Colonic mucosa (tissue), 4 donors: ENCODE measurements at regions not wholly inside any gene's neighbourhood (a gene's known extent, or its start where the extent isn't known, plus 50 kb on each side); places are given as distances from the start of the nearest gene placed in this dataset.

ENCODE experiments used
- DNase-seq: peaks from one replicate; pipeline ENCODE4 v3.0.0-alpha.2; 2020
- H3K27ac ChIP-seq: fragments of 200-600 bp; one replicate; pipeline ENCODE4 v1.8.0; 2021
- H3K27me3 ChIP-seq: fragments of 200-600 bp; one replicate; pipeline ENCODE4 v1.8.0; 2021
- H3K36me3 ChIP-seq: fragments of 200-600 bp; one replicate; pipeline ENCODE4 v1.8.0; 2021
- H3K4me1 ChIP-seq: fragments of 200-600 bp; one replicate; pipeline ENCODE4 v1.8.0; 2021; ENCODE audit warnings: mild to moderate bottlenecking
- H3K4me3 ChIP-seq: fragments of 200-600 bp; one replicate; pipeline ENCODE4 v1.8.0; 2021
- H3K9ac ChIP-seq, 2 donors: one replicate each; pipeline ENCODE4 v1.7.0; 2013; ENCODE audit warnings: control low read depth in 2 of 2, low read depth in 2 of 2, low read length in 2 of 2
- H3K9me3 ChIP-seq: fragments of 200-600 bp; one replicate; pipeline ENCODE4 v1.8.0; 2021
- CTCF ChIP-seq: fragments of 200-600 bp; IDR thresholded peaks from one replicate; pipeline ENCODE4 v1.8.0; 2022; ENCODE audit warnings: antibody characterized with exemption, mild to moderate bottlenecking
- intact Hi-C: fragments of 100-400 bp; cut with DNase I; formaldehyde crosslinking; loops from one replicate; pipeline ENCODE4 v1.14.1; 2022
- donor health status: healthy.
- donor health status: DM: no; HTN: no; CAD: no.
- donor health status: DM: no; HTN: no; CAD: no.

- Histone ChIP-seq H3K9ac (peak overlapping the region in 1 of 2 donors; percentile 29), H3K4me3 (no peak overlapping the region), H3K27ac (no peak overlapping the region), H3K9me3 (no peaks in the 10 kb centered on the region), H3K36me3 (no peaks in the 10 kb centered on the region), H3K27me3 (no peaks in the 10 kb centered on the region), H3K4me1 (peaks cover 10% of the 10 kb centered on the region)
- no peak for DNase-seq
- TF ChIP-seq CTCF = no peak
- intact Hi-C loops = no loop called here
Measured at GRCh38 chr1:201696217-201696761, 132.7 kb upstream of the IPO9 start.

- H3K4me3 ChIP-seq = no peak overlapping the region
- H3K9me3 ChIP-seq = no peaks in the 10 kb centered on the region
- no peak overlapping the region for H3K27ac ChIP-seq
- TF ChIP-seq CTCF = no peak
- no peak for DNase-seq
- H3K4me1 ChIP-seq = peaks cover 10% of the 10 kb centered on the region
- H3K9ac ChIP-seq = no peak overlapping the region
- no peaks in the 10 kb centered on the region for H3K27me3 ChIP-seq
- no peaks in the 10 kb centered on the region for H3K36me3 ChIP-seq
- intact Hi-C loops = no loop called here
Measured at GRCh38 chr1:201697174-201697573, 131.8 kb upstream of the IPO9 start.

GRCh38 chr1:201701831-201702230, 127.1 kb upstream of the IPO9 start:
- DNase-seq = no peak
- no peaks in the 10 kb centered on the region for H3K36me3 ChIP-seq
- H3K9me3 ChIP-seq = no peaks in the 10 kb centered on the region
- TF ChIP-seq CTCF = no peak
- no peak overlapping the region for H3K9ac ChIP-seq
- H3K27me3 ChIP-seq = no peaks in the 10 kb centered on the region
- no peak overlapping the region for H3K4me3 ChIP-seq
- no peak overlapping the region for H3K27ac ChIP-seq
- peaks cover 5% of the 10 kb centered on the region for H3K4me1 ChIP-seq
- intact Hi-C loops = no loop called here

GRCh38 chr1:201702936-201703335, 126.0 kb upstream of the IPO9 start:
- peak overlapping the region; percentile 53 for H3K27ac ChIP-seq

GRCh38 chr1:201703621-201704438, 125.1 kb upstream of the IPO9 start:
- Histone ChIP-seq H3K27me3 (no peaks in the 10 kb centered on the region), H3K9me3 (no peaks in the 10 kb centered on the region), H3K9ac (peak overlapping the region in 1 of 2 donors; percentile 51), H3K36me3 (no peaks in the 10 kb centered on the region), H3K4me1 (peaks cover 5% of the 10 kb centered on the region), H3K4me3 (no peak overlapping the region), H3K27ac (peak overlapping the region; percentile 53)
- peak; percentile 97 for TF ChIP-seq CTCF
- intact Hi-C loops = loop anchor here (1.0 kb wide), 1 partner anchor 145 kb away; no protein-coding TSS in a partner anchor
- DNase-seq = peak; percentile 85

More at GRCh38 chr1:201702936-201703335, 126.0 kb upstream of the IPO9 start:
- H3K9ac ChIP-seq = no peak overlapping the region
- H3K4me1 ChIP-seq = peaks cover 5% of the 10 kb centered on the region
- DNase-seq = peak; percentile 49
- H3K27me3 ChIP-seq = no peaks in the 10 kb centered on the region
- no peak overlapping the region for H3K4me3 ChIP-seq
- no peaks in the 10 kb centered on the region for H3K36me3 ChIP-seq
- H3K9me3 ChIP-seq = no peaks in the 10 kb centered on the region
- no peak for TF ChIP-seq CTCF
- intact Hi-C loops = no loop called here
